ENCODE measurements at regions not wholly inside any gene's neighbourhood (a gene's known extent, or its start where the extent isn't known, plus 50 kb on each side); places are given as distances from the start of the nearest gene placed in this dataset.

GRCh38 chrX:109928596-109929335 lies 74.1 kb upstream of the TMEM164 start:
- DNase-seq (ENCODE audit: low read depth), result no peak

DNA sequence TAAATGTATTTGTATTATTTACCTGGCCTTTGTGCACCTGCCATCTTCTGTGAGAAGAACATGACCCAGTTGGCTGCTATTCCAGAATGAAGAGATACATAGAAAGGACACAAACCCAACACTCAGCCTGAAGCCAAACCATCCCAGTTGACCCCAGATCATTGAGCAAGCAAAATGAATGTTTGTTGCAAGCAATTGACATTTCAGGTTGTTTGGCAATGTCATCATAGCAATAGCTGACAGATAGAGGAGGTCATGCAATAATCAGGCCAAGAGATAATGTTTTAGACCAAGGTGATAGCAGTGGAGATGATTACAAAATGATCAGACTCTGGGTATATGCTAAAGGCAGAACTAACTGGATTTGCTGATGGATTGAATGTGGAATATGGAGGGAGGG lies 71.2 kb upstream of the TMEM164 start:
- no peak for DNase-seq (ENCODE audit: low read depth)

DNA sequence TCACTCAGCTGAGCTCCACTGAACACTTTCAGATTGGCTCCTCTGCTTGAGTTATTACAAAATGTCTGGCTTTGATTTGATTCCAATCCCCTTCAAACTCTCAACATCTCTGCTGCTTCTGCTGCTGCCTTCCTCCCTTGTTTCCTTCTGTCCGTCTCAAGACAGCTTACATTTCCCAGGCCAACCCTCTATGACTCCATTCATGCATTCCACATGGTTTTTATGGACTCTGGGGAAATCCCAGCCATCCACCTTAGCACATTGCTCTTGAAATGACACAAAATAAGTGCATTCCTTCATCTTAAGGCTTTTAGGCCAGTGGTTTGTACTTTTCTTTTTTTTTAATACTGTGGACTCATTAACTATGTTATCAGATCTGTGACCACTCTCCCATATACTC lies 68.5 kb upstream of the TMEM164 start:
- DNase-seq (ENCODE audit: low read depth), result no peak

DNA sequence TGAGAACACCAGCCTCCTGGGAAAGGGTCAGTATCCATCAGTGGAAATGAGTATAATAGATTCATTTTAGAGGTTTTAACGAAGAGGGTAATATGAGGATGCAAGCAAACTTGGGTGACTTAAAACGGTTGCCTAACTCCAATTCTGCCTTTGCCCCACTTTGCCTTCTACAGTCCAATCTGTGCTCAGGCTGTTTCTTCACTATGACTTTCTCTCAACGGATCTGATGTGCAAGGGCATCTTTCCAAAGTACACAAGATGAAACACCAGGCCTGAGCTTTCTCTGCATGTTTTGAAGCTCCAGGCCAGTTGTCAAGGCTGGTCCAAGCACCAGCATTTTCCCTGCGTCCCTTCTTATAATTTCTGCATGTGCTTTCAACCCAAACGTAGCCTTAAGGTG lies 68.0 kb upstream of the TMEM164 start:
- no peak for DNase-seq (ENCODE audit: low read depth)

DNA sequence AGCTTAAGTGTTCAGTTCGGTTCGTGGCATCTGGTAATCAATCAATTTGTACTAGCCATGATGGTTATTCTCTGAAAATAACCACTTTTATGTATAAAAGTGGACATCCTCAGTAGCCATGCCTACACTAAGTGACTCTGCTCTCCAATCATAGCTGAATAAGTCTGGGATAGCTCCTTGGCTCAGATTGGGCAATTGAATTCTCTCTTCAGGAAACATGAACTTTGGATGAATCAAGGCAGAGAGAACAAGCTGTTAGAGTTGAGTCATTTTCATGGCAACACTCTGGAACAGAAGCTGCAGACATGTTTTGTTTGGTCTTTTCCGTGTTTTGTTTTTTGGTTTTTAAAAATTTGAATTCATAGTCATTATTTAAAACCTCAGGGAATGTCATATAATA lies 66.8 kb upstream of the TMEM164 start:
- DNase-seq (ENCODE audit: low read depth), result no peak

- no peak for DNase-seq (ENCODE audit: low read depth)
These were observed 66.3 kb upstream of the TMEM164 start for GRCh38 chrX:109936598-109936997.

- no peak for DNase-seq (ENCODE audit: low read depth)
These were observed 63.4 kb upstream of the TMEM164 start for GRCh38 chrX:109939498-109939897.

DNA sequence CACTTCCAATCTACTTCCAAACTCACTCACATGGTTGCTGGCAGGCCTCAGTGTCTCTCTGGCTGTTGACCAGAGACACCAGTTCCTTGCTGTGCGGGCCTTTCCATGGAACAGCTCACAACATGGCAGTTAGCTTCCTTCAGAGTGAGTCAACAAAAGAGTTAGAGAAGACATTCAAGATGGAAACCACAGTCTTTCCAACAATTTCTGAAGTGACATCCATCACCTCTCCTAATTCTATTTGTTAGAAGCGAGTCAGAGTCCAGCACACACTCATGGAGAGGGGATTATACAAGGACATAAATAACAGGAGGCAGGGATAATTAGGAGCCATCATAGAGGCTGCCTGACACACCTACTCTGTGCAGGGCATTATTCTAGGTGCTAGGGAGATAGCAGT lies 62.5 kb upstream of the TMEM164 start:
- no peak for DNase-seq (ENCODE audit: low read depth)

DNA sequence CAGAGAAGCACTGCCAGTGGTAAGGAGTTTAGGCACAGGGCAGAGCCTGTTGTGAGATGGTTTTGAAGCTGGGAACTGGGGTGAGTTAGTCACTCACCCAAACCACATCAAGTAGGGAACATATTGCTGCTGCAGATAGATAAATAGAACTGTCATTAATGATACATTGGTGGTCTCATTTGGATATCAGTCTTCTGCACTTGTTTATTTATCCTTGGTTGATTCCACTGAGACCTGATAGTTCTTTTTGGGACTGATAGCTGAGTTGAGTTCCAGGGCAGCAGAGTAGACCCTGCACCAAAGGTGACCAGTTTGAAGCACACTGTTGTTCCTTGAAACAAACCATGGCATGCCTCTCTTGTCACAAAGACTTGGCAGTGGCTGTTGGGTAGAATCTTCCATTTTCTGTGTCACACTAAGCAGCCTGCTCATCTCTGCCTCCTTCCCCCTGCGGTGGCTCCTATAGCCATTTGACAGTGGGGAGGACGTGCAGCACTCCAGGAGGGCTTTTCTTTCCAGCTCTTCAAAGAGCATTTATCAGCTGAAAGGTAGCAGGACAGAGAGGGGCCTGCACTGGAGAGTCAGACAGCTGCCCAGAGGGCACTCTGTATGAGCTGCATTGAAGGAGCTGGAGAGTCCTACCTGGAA lies 59.7 kb upstream of the TMEM164 start:
- no peak for DNase-seq (ENCODE audit: low read depth)

DNA sequence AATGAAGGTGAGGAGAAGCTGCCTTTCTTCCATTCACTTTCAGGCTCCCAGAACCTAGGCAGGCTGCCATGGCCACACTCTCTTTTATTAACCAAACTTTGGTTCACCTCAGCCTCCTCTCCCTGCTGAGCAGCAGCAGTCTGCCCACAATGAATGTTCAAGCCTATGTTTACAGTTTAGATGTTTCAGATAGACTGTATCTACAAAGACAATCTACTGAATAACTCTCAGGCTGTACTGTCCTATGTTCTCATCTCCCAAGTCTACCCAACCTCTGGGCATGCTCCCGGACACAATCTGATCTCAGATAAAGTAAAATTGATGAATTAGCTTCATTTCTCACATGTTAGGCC lies 59.2 kb upstream of the TMEM164 start:
- no peak for DNase-seq (ENCODE audit: low read depth)

DNA sequence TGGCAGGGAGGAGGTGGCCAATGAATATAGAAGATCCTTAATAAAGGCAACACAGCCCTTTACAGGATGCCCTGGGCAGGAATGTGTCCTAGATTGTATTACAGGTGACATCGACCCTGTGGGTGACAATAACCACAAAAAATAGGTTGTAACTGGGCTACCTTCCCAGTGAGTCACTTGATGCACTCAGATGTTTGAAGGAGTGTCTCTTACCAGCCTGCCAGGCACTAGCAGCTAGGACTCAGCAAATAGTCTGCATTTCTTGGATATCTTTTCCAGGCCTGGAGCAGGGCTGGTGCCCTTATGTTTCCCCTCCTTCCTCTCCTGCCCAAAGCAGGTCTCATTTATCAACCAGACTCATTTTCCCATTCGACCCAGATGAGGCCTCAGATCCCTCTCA lies 50.9 kb upstream of the TMEM164 start:
- DNase-seq (ENCODE audit: low read depth), result no peak

DNA sequence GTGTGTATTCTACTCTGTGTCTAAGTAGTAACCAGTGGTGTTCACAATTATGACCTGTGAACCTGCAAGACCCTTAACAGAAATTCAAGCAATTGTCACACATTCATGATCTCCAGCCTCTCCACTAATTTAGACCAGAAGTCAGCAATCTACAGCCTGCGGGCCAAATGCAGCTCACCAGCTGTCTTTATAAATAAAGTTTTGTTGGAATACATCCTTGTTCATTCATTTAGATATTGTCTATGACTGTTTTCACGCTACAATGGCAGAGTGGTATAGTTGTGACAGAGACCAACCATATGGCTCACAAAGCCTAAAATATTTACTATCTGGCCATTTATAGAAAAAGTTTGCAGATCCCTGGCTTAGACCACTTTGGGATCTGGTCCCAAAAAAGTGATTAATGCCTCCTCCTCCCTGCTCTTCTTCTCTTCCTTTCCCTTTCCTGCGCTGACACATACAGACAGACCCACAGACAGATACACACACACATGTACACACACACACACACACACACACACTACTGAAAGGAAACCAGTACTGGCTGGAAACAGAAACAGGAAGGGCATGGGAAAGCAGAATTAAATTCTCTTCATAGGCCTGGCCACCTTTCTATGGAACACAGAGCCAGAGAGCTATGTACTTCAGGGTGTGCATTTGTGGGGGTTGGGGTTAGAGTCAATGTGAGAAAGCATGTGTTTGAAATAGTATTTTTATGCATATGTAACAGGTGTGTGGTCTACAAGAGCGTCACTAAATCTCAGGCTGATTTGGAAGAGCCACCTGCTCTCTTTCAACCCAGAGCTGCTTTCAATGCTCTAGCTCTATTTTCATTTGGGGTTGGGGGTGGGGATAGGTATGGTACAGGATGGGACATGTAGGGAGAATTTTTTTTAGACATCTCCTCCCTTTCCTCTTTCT lies 49.7 kb upstream of the TMEM164 start:
- DNase-seq (ENCODE audit: low read depth), result no peak

Measured in activated gamma-delta T cell treated with anti-CD3 and anti-CD28 coated beads, Interleukin-2, amount 50 U/mL, for 16 hours (primary cell).